ENCODE measurements at regions not wholly inside any gene's neighbourhood (a gene's known extent, or its start where the extent isn't known, plus 50 kb on each side); places are given as distances from the start of the nearest gene placed in this dataset.

DNA sequence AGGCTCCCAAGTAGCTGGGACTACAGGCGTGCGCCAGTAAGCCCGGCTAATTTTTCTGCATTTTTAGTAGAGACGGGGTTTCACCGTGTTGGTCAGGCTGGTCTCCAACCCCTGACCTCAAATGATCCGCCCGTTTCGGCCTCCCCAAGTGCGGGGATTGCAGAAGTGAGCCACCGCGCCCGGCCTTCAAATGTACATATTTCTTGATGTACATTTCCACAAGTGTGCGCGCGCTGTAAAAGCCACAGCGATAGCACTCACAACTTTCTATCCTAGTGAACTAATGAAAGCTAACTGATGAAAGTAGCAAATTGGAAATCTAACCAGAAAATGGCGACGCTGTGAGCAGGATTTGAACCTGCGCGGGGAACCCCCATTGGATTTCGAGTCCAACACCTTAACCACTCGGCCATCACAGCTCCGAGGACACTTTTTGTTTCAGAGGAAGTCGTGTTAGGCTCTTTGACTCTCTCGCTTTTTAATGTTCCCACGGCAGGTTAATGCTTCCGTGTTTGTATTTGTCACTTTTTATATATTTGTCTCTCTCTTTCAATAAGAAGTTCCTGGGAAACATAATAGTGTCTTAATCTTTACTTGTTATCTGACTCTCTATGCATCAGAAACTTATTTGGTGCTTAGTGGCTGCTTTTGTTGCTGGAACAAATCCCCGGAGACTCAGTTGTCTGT, 199.4 kb upstream of the ZNF184 start (continued):
- peak; percentile 61; the same call in 1 of the 2 replicates for TF ChIP-seq PAX8 (CRISPR knock-in tag; IDR thresholded peaks at IDR 0.05; ENCODE audit: borderline replicate concordance)
- no peak for TF ChIP-seq ZNF558 (CRISPR knock-in tag; IDR thresholded peaks at IDR 0.05; ENCODE audit: borderline replicate concordance)
- TF ChIP-seq SMAD3 (CRISPR knock-in tag; IDR thresholded peaks at IDR 0.05), result peak; percentile 92
- TF ChIP-seq CEBPG (CRISPR knock-in tag; IDR thresholded peaks at IDR 0.05), result no peak
- TF ChIP-seq POLR2G (IDR thresholded peaks at IDR 0.05; ENCODE audit: low read depth, low read length), result no peak
- peak; percentile 77; the same call in 1 of the 2 replicates for TF ChIP-seq ERF (CRISPR knock-in tag; IDR thresholded peaks at IDR 0.05)
- TF ChIP-seq, protein P1, sequence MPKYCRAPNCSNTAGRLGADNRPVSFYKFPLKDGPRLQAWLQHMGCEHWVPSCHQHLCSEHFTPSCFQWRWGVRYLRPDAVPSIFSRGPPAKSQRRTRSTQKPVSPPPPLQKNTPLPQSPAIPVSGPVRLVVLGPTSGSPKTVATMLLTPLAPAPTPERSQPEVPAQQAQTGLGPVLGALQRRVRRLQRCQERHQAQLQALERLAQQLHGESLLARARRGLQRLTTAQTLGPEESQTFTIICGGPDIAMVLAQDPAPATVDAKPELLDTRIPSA (CRISPR knock-in tag; IDR thresholded peaks at IDR 0.05; ENCODE audit: borderline replicate concordance), result no peak
- TF ChIP-seq, protein P2, sequence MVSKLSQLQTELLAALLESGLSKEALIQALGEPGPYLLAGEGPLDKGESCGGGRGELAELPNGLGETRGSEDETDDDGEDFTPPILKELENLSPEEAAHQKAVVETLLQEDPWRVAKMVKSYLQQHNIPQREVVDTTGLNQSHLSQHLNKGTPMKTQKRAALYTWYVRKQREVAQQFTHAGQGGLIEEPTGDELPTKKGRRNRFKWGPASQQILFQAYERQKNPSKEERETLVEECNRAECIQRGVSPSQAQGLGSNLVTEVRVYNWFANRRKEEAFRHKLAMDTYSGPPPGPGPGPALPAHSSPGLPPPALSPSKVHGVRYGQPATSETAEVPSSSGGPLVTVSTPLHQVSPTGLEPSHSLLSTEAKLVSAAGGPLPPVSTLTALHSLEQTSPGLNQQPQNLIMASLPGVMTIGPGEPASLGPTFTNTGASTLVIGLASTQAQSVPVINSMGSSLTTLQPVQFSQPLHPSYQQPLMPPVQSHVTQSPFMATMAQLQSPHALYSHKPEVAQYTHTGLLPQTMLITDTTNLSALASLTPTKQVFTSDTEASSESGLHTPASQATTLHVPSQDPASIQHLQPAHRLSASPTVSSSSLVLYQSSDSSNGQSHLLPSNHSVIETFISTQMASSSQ (IDR thresholded peaks at IDR 0.05; ENCODE audit: low read depth), result peak; percentile 26; the same call in 1 of the 2 replicates
- TF ChIP-seq, protein P2 (CRISPR knock-in tag; IDR thresholded peaks at IDR 0.05; ENCODE audit: borderline replicate concordance), result no peak
- TF ChIP-seq, protein P3, sequence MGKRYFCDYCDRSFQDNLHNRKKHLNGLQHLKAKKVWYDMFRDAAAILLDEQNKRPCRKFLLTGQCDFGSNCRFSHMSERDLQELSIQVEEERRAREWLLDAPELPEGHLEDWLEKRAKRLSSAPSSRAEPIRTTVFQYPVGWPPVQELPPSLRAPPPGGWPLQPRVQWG (CRISPR knock-in tag; IDR thresholded peaks at IDR 0.05; ENCODE audit: borderline replicate concordance, low read depth), result no peak
- TF ChIP-seq, protein P4, sequence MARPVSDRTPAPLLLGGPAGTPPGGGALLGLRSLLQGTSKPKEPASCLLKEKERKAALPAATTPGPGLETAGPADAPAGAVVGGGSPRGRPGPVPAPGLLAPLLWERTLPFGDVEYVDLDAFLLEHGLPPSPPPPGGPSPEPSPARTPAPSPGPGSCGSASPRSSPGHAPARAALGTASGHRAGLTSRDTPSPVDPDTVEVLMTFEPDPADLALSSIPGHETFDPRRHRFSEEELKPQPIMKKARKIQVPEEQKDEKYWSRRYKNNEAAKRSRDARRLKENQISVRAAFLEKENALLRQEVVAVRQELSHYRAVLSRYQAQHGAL (CRISPR knock-in tag; IDR thresholded peaks at IDR 0.05; ENCODE audit: not compliant biosample characterization), result no peak
- TF ChIP-seq ZFY (CRISPR knock-in tag; IDR thresholded peaks at IDR 0.05), result peak; percentile 34; the same call in 1 of the 2 replicates
- TF ChIP-seq, protein P5, sequence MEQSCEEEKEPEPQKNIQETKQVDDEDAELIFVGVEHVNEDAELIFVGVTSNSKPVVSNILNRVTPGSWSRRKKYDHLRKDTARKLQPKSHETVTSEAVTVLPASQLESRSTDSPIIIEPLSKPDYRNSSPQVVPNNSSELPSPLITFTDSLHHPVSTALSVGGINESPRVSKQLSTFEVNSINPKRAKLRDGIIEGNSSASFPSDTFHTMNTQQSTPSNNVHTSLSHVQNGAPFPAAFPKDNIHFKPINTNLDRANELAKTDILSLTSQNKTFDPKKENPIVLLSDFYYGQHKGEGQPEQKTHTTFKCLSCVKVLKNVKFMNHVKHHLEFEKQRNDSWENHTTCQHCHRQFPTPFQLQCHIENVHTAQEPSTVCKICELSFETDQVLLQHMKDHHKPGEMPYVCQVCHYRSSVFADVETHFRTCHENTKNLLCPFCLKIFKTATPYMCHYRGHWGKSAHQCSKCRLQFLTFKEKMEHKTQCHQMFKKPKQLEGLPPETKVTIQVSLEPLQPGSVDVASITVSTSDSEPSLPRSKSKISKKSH (CRISPR knock-in tag; IDR thresholded peaks at IDR 0.05; ENCODE audit: borderline replicate concordance), result no peak
- no peak for TF ChIP-seq ZKSCAN5 (CRISPR knock-in tag; IDR thresholded peaks at IDR 0.05)
- TF ChIP-seq, protein P6, sequence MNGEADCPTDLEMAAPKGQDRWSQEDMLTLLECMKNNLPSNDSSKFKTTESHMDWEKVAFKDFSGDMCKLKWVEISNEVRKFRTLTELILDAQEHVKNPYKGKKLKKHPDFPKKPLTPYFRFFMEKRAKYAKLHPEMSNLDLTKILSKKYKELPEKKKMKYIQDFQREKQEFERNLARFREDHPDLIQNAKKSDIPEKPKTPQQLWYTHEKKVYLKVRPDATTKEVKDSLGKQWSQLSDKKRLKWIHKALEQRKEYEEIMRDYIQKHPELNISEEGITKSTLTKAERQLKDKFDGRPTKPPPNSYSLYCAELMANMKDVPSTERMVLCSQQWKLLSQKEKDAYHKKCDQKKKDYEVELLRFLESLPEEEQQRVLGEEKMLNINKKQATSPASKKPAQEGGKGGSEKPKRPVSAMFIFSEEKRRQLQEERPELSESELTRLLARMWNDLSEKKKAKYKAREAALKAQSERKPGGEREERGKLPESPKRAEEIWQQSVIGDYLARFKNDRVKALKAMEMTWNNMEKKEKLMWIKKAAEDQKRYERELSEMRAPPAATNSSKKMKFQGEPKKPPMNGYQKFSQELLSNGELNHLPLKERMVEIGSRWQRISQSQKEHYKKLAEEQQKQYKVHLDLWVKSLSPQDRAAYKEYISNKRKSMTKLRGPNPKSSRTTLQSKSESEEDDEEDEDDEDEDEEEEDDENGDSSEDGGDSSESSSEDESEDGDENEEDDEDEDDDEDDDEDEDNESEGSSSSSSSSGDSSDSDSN (CRISPR knock-in tag; IDR thresholded peaks at IDR 0.05), result peak; percentile 86
- TF ChIP-seq ZNF510 (CRISPR knock-in tag; IDR thresholded peaks at IDR 0.05; ENCODE audit: low read depth), result no peak
- no peak for TF ChIP-seq ZNF841 (CRISPR knock-in tag; IDR thresholded peaks at IDR 0.05; ENCODE audit: borderline replicate concordance)
- peak; percentile 64 for TF ChIP-seq FOSL2 (CRISPR knock-in tag; IDR thresholded peaks at IDR 0.05)
- TF ChIP-seq SP1 (IDR thresholded peaks at IDR 0.05), result no peak
- no peak for TF ChIP-seq SP1 (CRISPR knock-in tag; IDR thresholded peaks at IDR 0.05)

Data from HepG2 (cell line).